ENCODE measurements at regions not wholly inside any gene's neighbourhood (a gene's known extent, or its start where the extent isn't known, plus 50 kb on each side); places are given as distances from the start of the nearest gene placed in this dataset.

GRCh38 chr20:10946124-10946880, 272.5 kb upstream of the JAG1 start:
- TF ChIP-seq SRF (IDR thresholded peaks at IDR 0.05; ENCODE audit: low read depth) (no peak), ELF1 (IDR thresholded peaks at IDR 0.05; ENCODE audit: borderline replicate concordance, low read depth) (no peak), POLR2A (IDR thresholded peaks at IDR 0.05; ENCODE audit: borderline replicate concordance, extremely low read depth, insufficient read depth, insufficient read length) (no peak), ATF3 (IDR thresholded peaks at IDR 0.05) (no peak), EZH2phosphoT487 (IDR thresholded peaks at IDR 0.05; ENCODE audit: borderline replicate concordance) (no peak), POLR2AphosphoS5 (IDR thresholded peaks at IDR 0.05; ENCODE audit: low read depth, low read length) (no peak), TCF7L2 (IDR thresholded peaks at IDR 0.05; ENCODE audit: borderline replicate concordance, extremely low read depth, insufficient read depth, insufficient read length) (no peak)
- ChIA-PET CTCF (no interaction called here), RAD21 (ENCODE audit: low non-redundant PET in 1 of 2, low total read pairs in 2 of 2, uncharacterized antibody in 2 of 2, unreplicated experiment in 2 of 2) (no interaction called here), POLR2A (no interaction called here)
- H3K27me3 ChIP-seq (ENCODE audit: insufficient read depth, low read length), result no peaks in the 10 kb centered on the region
- no peaks in the 10 kb centered on the region for H3K36me3 ChIP-seq (ENCODE audit: control insufficient read depth in 1 of 2, insufficient read depth in 2 of 2, low read length in 2 of 2)
- no peaks in the 10 kb centered on the region; the same call in 1 of the 2 replicates for H3K9me2 ChIP-seq (ENCODE audit: insufficient read depth)
- no peak overlapping the region for H3K4me2 ChIP-seq (ENCODE audit: low read length)
- DNase-seq (ENCODE audit: low read depth, low spot score) (no peak), ATAC-seq (no peak)
- H2AFZ ChIP-seq (ENCODE audit: low read depth, low read length, poor library complexity, severe bottlenecking), result no peak overlapping the region
- BruUV-seq (replicated peaks), result no TSS peak
- H3K4me1 ChIP-seq (ENCODE audit: control insufficient read depth in 1 of 2, insufficient read depth in 2 of 2, low read length in 2 of 2), result peaks cover 0 to 4% of the 10 kb centered on the region in 2 experiments; a peak in 1 of 4 replicates
- no peak overlapping the region for H3K27ac ChIP-seq (ENCODE audit: low read depth, low read length)
- H3K4me3 ChIP-seq (replicated peaks in 1 of 2; ENCODE audit: low read depth in 1 of 2, low read length in 2 of 2), result no peak overlapping the region
- intact Hi-C loops (cut with micrococcal nuclease), result no loop called here
- no peaks in the 10 kb centered on the region for H3K9me3 ChIP-seq (ENCODE audit: control insufficient read depth in 1 of 2, insufficient read depth in 1 of 2, low read depth in 1 of 2, low read length in 2 of 2)
- H4K20me1 ChIP-seq (ENCODE audit: insufficient read depth), result no peaks in the 10 kb centered on the region
- no peak overlapping the region for H3K9ac ChIP-seq (ENCODE audit: low read length)
- H3K79me2 ChIP-seq (ENCODE audit: insufficient read depth, low read length), result no peaks in the 10 kb centered on the region

- Histone ChIP-seq H3K79me2 (ENCODE audit: insufficient read depth, low read length) (no peaks in the 10 kb centered on the region), H2AFZ (ENCODE audit: low read depth, low read length, poor library complexity, severe bottlenecking) (no peak overlapping the region), H3K27ac (ENCODE audit: low read depth, low read length) (no peak overlapping the region), H3K9me3 (ENCODE audit: control insufficient read depth in 1 of 2, insufficient read depth in 1 of 2, low read depth in 1 of 2, low read length in 2 of 2) (no peaks in the 10 kb centered on the region), H3K4me3 (replicated peaks in 1 of 2; ENCODE audit: low read depth in 1 of 2, low read length in 2 of 2) (no peak overlapping the region), H3K27me3 (ENCODE audit: insufficient read depth, low read length) (no peaks in the 10 kb centered on the region), H3K9ac (ENCODE audit: low read length) (no peak overlapping the region), H3K9me2 (ENCODE audit: insufficient read depth) (no peaks in the 10 kb centered on the region; the same call in 1 of the 2 replicates), H3K4me1 (ENCODE audit: control insufficient read depth in 1 of 2, insufficient read depth in 2 of 2, low read length in 2 of 2) (peaks cover 0 to 4% of the 10 kb centered on the region in 2 experiments; a peak in 1 of 4 replicates), H4K20me1 (ENCODE audit: insufficient read depth) (no peaks in the 10 kb centered on the region), H3K36me3 (ENCODE audit: control insufficient read depth in 1 of 2, insufficient read depth in 2 of 2, low read length in 2 of 2) (no peaks in the 10 kb centered on the region), H3K4me2 (ENCODE audit: low read length) (no peak overlapping the region)
- POLR2A ChIA-PET, result no interaction called here
- intact Hi-C loops (cut with micrococcal nuclease), result no loop called here
- RAD21 ChIA-PET (ENCODE audit: low non-redundant PET in 1 of 2, low total read pairs in 2 of 2, uncharacterized antibody in 2 of 2, unreplicated experiment in 2 of 2), result no interaction called here
- ATAC-seq (no peak), DNase-seq (ENCODE audit: low read depth, low spot score) (no peak)
- TF ChIP-seq FOSL1 (IDR thresholded peaks at IDR 0.05; ENCODE audit: low read depth), result no peak
- BruUV-seq (replicated peaks), result no TSS peak
- CTCF ChIA-PET, result no interaction called here
Observed at GRCh38 chr20:10947726-10948125, 273.9 kb upstream of the JAG1 start.
